GM21360 (cell line): ENCODE measurements at regions not wholly inside any gene's neighbourhood (a gene's known extent, or its start where the extent isn't known, plus 50 kb on each side); places are given as distances from the start of the nearest gene placed in this dataset.
"Not testable (repeated sequence)": the region's sequence is repeated elsewhere in the genome, so short reads cannot be mapped to it uniquely, and the experiment has no call there.

Experiments
- ATAC-seq: cut with Tn5 transposase; IDR thresholded peaks from one replicate; pipeline ENCODE4 v1.9.1; 2021; ENCODE audit warnings: mild to moderate bottlenecking, moderate library complexity; ENCODE audit not compliant: unreplicated experiment

DNA sequence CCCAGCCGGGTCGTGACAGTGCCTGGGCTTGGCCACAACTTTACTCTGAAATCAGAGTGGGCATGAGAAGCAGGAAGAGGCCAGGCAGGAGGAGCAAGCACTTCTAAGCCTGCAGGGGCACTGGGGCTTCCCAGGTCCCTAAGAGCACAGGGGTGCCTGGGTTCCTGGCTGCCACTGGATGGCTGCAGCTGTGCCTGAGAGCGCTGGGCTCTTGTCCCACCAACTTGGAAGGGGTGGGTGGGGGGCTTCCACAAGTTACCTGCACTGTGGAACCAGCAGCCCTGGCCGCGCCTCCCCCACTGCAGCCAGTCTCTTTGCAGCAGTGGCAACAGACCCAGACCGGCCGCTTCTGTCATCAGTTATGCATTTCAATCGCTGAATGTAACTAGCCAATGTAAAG is 434.7 kb upstream of the GRM3 start:
- no peak for ATAC-seq

GRCh38 chr7:86207740-86208139 is 436.0 kb upstream of the GRM3 start:
- ATAC-seq: no peak

- ATAC-seq: no peak
Measured at GRCh38 chr7:86202833-86203232, 440.9 kb upstream of the GRM3 start.

GRCh38 chr7:86201767-86202166 is 441.9 kb upstream of the GRM3 start:
- no peak for ATAC-seq

- ATAC-seq: no peak
Measured at GRCh38 chr7:86199881-86200614, 443.7 kb upstream of the GRM3 start.

- no peak for ATAC-seq
Measured at GRCh38 chr7:86190351-86190750, 453.4 kb upstream of the GRM3 start.

DNA sequence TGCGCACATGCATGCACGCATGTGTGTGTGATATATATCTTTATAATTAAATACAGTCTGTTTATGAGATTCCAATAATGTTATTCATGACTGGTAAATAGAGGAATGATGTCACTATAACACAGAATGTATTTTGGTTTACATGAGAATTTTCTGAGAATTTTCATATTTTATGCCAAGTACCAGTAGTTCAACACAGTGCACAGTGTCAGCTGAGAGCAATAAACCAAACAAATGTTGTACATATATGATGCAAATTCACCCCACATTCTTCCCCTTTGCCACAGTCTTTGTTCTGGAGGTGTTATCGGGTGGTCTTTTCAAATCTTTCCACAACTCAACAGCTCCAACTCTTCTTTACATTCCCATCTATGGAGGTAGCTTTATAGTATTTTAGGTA is 462.2 kb upstream of the GRM3 start:
- ATAC-seq: no peak

- no peak for ATAC-seq
Measured at GRCh38 chr7:86164827-86165226, 478.9 kb upstream of the GRM3 start.

DNA sequence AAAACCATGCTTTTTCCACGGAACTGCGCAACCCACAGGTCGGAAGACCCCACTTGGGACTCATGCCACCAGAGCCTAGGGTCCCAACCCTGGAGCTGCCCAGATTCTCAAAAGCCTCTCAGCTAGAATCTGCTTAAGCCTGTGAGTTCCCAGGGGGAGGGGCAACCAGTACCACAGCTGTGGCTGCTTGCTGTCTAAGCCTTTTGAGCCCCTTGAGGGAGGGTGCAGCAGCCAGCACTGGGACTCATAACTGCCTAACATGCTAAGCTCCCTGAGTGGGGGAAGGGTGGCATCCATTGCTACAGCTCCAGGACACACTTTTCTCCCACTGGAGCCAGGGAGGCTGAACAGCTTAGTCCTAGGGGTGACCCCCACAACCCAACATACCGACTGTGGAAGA is 485.6 kb upstream of the GRM3 start:
- no peak for ATAC-seq

- no peak for ATAC-seq
Measured at GRCh38 chr7:86155623-86156022, 488.1 kb upstream of the GRM3 start.

DNA sequence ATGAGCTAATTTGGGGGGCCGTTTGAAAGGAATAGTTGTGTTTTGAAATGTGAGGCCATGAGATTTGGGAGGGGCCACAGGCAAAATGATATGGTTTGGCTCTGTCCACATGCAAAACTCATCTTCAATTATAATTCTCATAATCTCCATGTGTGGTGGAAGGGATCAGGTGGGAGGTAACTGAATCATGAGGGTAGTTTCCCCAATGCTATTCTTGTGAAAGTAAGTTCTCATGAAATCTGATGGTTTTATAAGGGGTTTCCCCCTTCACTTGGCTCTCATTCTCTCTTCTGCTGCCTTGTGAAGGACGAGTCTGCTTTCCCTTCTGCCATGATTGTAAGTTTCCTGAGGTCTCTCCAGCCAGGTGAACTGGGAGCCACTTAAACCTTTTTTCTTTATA is 490.8 kb upstream of the GRM3 start:
- no peak for ATAC-seq

DNA sequence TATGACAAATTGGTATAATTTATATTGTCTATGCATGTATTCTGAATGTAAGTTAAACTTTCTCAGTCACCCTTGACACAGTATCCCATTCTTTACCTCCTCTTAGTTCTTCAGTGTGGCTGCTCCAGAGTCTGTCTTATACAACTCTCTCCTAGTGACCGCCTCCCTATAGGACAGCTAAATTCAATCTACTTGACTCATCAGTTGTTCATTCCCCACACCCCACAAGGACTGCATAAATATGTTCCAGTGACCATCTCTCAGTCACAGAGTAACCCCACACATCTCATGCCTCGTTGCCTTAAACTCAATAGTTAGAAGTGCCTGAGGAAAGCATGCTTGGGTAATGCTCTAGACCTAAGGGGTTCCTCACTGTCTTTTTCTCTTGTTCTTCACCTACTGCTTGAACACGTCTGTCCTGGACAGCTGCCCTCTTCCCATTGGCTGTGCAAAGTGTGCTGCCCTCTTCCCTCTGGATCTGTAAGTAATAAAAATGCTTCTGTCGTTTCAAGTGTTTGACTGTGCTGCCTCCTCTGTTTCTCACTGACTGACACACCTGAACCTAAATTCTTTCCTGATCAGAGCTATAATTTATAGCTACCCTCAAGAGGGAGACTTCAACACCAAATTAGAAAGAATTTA is 494.6 kb upstream of the GRM3 start:
- ATAC-seq: no peak

DNA sequence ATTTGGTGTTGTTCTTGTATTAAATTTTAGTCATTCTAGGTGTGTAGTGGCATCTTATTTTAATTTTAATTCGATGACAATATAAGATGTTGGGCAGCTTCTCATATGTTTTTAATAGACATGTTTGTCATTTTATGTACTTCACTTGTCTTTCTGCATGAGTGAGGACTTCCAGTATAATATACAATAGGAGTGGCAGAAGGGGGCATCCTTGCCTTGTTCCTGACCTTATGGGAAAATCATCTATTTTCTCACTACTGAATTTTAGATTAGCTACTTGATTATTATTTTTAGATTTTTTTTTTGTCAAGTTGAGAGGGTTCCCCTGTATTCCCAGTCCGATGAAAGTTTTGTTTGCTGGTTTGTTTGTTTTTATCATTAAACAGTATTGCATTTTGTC is 495.2 kb upstream of the GRM3 start:
- no peak for ATAC-seq

- no peak for ATAC-seq
Measured at GRCh38 chr7:86137343-86137742, 506.4 kb upstream of the GRM3 start.

GRCh38 chr7:86130268-86130667 is 513.4 kb upstream of the GRM3 start:
- no peak for ATAC-seq

GRCh38 chr7:86123476-86123875 is 520.2 kb upstream of the GRM3 start:
- ATAC-seq: no peak

- ATAC-seq: no peak
Measured at GRCh38 chr7:86094166-86094669, 549.5 kb upstream of the GRM3 start.

DNA sequence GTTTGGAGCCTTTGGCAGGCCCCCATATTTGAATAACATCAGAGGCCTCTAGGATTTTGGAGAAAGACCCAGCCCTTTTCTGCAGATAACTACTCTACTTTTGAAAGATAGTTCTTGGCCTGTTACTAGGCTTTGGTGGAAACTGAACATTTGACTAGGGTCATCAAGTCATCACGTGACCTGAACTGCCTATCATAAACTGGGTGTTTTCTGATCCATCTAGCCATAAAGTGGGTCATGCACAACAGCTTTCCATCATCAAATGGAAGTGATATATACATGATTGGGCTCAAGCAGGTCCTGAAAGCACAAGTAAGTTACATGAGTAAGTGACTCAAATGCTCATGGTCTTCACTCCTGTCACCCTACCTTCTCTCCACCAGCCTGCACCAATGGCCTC is 552.3 kb upstream of the GRM3 start:
- ATAC-seq: no peak

GRCh38 chr7:86089455-86089854 is 554.3 kb upstream of the GRM3 start:
- no peak for ATAC-seq

DNA sequence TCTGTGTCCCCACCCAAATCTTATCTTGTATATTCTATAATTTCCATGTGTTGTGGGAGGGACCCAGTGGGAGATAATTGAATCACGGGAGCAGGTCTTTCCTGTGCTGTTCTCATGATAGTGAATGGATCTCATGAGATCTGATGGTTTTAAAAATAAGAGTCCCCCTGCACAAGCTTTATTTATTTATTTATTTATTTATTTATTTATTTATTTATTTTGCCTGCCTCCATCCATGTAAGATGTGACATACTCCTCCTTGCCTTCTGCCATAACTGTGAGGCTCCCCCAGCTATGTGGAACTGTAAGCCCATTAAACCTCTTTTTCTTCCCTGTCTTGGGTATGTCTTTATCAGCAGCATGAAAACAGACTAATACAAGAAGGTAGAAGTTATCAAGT is 579.1 kb upstream of the GRM3 start:
- ATAC-seq: not testable (repeated sequence)

DNA sequence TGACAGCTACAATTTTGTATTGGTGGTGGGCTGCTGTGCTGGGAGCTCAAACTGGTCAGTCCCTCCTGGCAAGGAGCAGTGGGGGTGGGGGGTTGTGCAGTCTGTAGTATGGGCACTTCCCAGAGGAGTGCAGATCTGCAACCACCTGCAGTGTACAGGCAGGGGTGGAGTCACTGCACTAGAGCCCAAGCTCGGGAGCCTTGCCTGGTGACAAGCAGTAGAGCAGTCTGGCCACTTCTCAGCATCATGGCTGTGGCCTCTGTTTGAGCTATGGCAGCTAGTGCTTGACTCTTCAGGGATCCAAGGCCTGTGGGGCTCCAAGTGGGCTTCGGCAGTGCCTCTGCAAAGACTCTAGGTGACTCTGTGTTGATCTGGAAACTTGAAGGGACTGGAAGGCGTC is 585.1 kb upstream of the GRM3 start:
- ATAC-seq: no peak

- ATAC-seq: no peak
Measured at GRCh38 chr7:86050918-86051317, 592.8 kb upstream of the GRM3 start.

DNA sequence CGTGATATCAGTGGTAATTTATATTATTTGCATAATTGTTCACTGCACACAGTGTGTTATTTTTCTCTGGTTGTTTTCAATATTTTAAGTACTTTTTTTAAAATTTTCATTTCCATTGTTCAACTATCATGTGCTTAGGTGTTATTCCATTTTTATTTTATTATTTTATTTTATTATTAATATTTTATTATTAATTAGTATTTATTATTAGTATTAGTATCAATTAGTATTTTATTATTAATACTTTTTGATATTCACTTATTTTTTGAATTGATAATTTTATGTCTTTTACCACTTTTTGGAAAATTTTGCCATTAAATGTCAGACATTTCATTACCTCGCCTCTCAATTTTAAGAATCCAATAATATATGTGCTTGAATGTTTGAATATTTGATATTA is 593.8 kb upstream of the GRM3 start:
- no peak for ATAC-seq
